Vagina (tissue), 2 donors: ENCODE measurements at regions not wholly inside any gene's neighbourhood (a gene's known extent, or its start where the extent isn't known, plus 50 kb on each side); places are given as distances from the start of the nearest gene placed in this dataset.
"Not testable (repeated sequence)": the region's sequence is repeated elsewhere in the genome, so short reads cannot be mapped to it uniquely, and the experiment has no call there.

ENCODE experiments used
- DNase-seq, 2 donors: peaks; one replicate each; pipeline ENCODE4 v3.0.0-alpha.2; 2017; ENCODE audit errors: extremely low spot score in 2 of 2
- H3K27ac ChIP-seq: fragments of 200-600 bp; sonication (generic); one replicate; pipeline ENCODE4 v1.5.1; 2019
- H3K27me3 ChIP-seq: fragments of 200-600 bp; sonication (generic); one replicate; pipeline ENCODE4 v1.5.1; 2019
- H3K36me3 ChIP-seq, 2 donors: fragments of 200-600 bp; sonication (generic); one replicate each; pipeline ENCODE4 v1.5.1; 2017 to 2019
- H3K4me1 ChIP-seq: fragments of 200-600 bp; sonication (generic); one replicate; pipeline ENCODE4 v1.5.1; 2019
- H3K4me3 ChIP-seq, 2 donors: fragments of 200-600 bp; sonication (generic); 1 replicate in 1 of 2; 2 replicates in 1 of 2; pipeline ENCODE4 v1.5.1; 2016 to 2019
- H3K9me3 ChIP-seq: fragments of 200-600 bp; sonication (generic); one replicate; pipeline ENCODE4 v1.5.1; 2019
- CTCF ChIP-seq, 3 experiments: fragments of 450-650 bp in 2 of 3; fragments of 200-600 bp in 1 of 3; sonication (generic) in 1 of 3; IDR thresholded peaks; one replicate each; pipeline ENCODE4 v1.5.1; 2017 to 2019; ENCODE audit warnings: antibody characterized with exemption in 3 of 3, mild to moderate bottlenecking in 2 of 3, moderate library complexity in 2 of 3
- POLR2A ChIP-seq, 2 donors: fragments of 450-650 bp; IDR thresholded peaks; one replicate each; pipeline ENCODE4 v1.6.1; 2017; ENCODE audit warnings: antibody characterized with exemption in 2 of 2, mild to moderate bottlenecking in 2 of 2, moderate library complexity in 2 of 2
- POLR2AphosphoS5 ChIP-seq, 2 donors: sonication (generic); formaldehyde crosslinking; IDR thresholded peaks; one replicate each; pipeline ENCODE4 v1.9.0; 2017; ENCODE audit warnings: antibody characterized with exemption in 2 of 2, mild to moderate bottlenecking in 2 of 2, low read depth in 1 of 2; ENCODE audit not compliant: insufficient read depth in 1 of 2
- intact Hi-C: fragments of 100-400 bp; cut with DNase I; formaldehyde crosslinking; loops from one replicate; pipeline ENCODE4 v1.15.1; 2023

- H3K36me3 ChIP-seq, result no peaks in the 10 kb centered on the region
- no peaks in the 10 kb centered on the region for H3K27me3 ChIP-seq
- no peak overlapping the region for H3K27ac ChIP-seq
- intact Hi-C loops, result no loop called here
- H3K4me3 ChIP-seq, result no peak overlapping the region
- no peak for DNase-seq
- no peaks in the 10 kb centered on the region for H3K9me3 ChIP-seq
- no peak for TF ChIP-seq POLR2A (IDR thresholded peaks at IDR 0.05)
- TF ChIP-seq POLR2AphosphoS5 (IDR thresholded peaks at IDR 0.05; ENCODE audit: insufficient read depth in 1 of 2, low read depth in 1 of 2), result no peak
- no peak for TF ChIP-seq CTCF (IDR thresholded peaks at IDR 0.05)
- H3K4me1 ChIP-seq, result no peaks in the 10 kb centered on the region
Measured at GRCh38 chr21:32868631-32869454, 97.3 kb upstream of the PAXBP1 start.

GRCh38 chr21:32869459-32869858 is 97.9 kb upstream of the PAXBP1 start:
- Histone ChIP-seq H3K27ac (no peak overlapping the region), H3K36me3 (no peaks in the 10 kb centered on the region), H3K4me3 (no peak overlapping the region), H3K27me3 (no peaks in the 10 kb centered on the region), H3K4me1 (no peaks in the 10 kb centered on the region), H3K9me3 (no peaks in the 10 kb centered on the region)
- no peak for TF ChIP-seq POLR2AphosphoS5 (IDR thresholded peaks at IDR 0.05; ENCODE audit: insufficient read depth in 1 of 2, low read depth in 1 of 2)
- no peak for TF ChIP-seq POLR2A (IDR thresholded peaks at IDR 0.05)
- TF ChIP-seq CTCF (IDR thresholded peaks at IDR 0.05), result no peak
- no peak for DNase-seq
- intact Hi-C loops, result no loop called here

- no peak for DNase-seq
- H3K27ac ChIP-seq, result no peak overlapping the region
- no peak overlapping the region for H3K4me3 ChIP-seq
- H3K9me3 ChIP-seq, result no peaks in the 10 kb centered on the region
- TF ChIP-seq CTCF (IDR thresholded peaks at IDR 0.05), result no peak
- no peak for TF ChIP-seq POLR2A (IDR thresholded peaks at IDR 0.05)
- TF ChIP-seq POLR2AphosphoS5 (IDR thresholded peaks at IDR 0.05; ENCODE audit: insufficient read depth in 1 of 2, low read depth in 1 of 2), result no peak
- intact Hi-C loops, result no loop called here
- no peaks in the 10 kb centered on the region for H3K27me3 ChIP-seq
- H3K4me1 ChIP-seq, result no peaks in the 10 kb centered on the region
- H3K36me3 ChIP-seq, result no peaks in the 10 kb centered on the region
Measured at GRCh38 chr21:32876426-32876825, 104.9 kb upstream of the PAXBP1 start.

- H3K4me3 ChIP-seq, H3K27ac ChIP-seq, H3K36me3 ChIP-seq, DNase-seq, H3K27me3 ChIP-seq, H3K9me3 ChIP-seq, H3K4me1 ChIP-seq, intact Hi-C loops: not testable (repeated sequence)
Measured at GRCh38 chr21:32877888-32878287, 106.3 kb upstream of the PAXBP1 start.

GRCh38 chr21:32878661-32879060 is 107.1 kb upstream of the PAXBP1 start:
- H3K27ac ChIP-seq, result no peak overlapping the region
- H3K27me3 ChIP-seq, result no peaks in the 10 kb centered on the region
- H3K36me3 ChIP-seq, result no peaks in the 10 kb centered on the region
- H3K4me1 ChIP-seq, result no peaks in the 10 kb centered on the region
- TF ChIP-seq POLR2AphosphoS5 (IDR thresholded peaks at IDR 0.05; ENCODE audit: insufficient read depth in 1 of 2, low read depth in 1 of 2) (no peak), POLR2A (IDR thresholded peaks at IDR 0.05) (no peak)
- DNase-seq, result no peak
- intact Hi-C loops, result no loop called here
- no peaks in the 10 kb centered on the region for H3K9me3 ChIP-seq
- no peak overlapping the region for H3K4me3 ChIP-seq

GRCh38 chr21:32881458-32881857 is 109.9 kb upstream of the PAXBP1 start:
- no peaks in the 10 kb centered on the region for H3K4me1 ChIP-seq
- H3K27ac ChIP-seq, result no peak overlapping the region
- DNase-seq, result no peak
- no peaks in the 10 kb centered on the region for H3K36me3 ChIP-seq
- no peaks in the 10 kb centered on the region for H3K9me3 ChIP-seq
- H3K4me3 ChIP-seq, result no peak overlapping the region
- intact Hi-C loops, result no loop called here
- TF ChIP-seq CTCF (IDR thresholded peaks at IDR 0.05), result no peak
- TF ChIP-seq POLR2AphosphoS5 (IDR thresholded peaks at IDR 0.05; ENCODE audit: insufficient read depth in 1 of 2, low read depth in 1 of 2), result no peak
- no peak for TF ChIP-seq POLR2A (IDR thresholded peaks at IDR 0.05)
- H3K27me3 ChIP-seq, result no peaks in the 10 kb centered on the region
